Omental fat pad (tissue), 3 donors: ENCODE measurements at regions not wholly inside any gene's neighbourhood (a gene's known extent, or its start where the extent isn't known, plus 50 kb on each side); places are given as distances from the start of the nearest gene placed in this dataset.

Experiments used
- ATAC-seq: fragments of 150-250 bp; one replicate; pipeline ENCODE4 v1.9.1; 2016; ENCODE audit warnings: mild to moderate bottlenecking, moderate library complexity; ENCODE audit not compliant: low FRiP score
- DNase-seq: peaks from one replicate; pipeline ENCODE4 v3.0.0-alpha.2; 2019; ENCODE audit warnings: low spot score
- CTCF ChIP-seq, 3 donors: fragments of 450-650 bp; IDR thresholded peaks; one replicate each; pipeline ENCODE4 v1.5.1; 2016 to 2017; ENCODE audit warnings: antibody characterized with exemption in 3 of 3, mild to moderate bottlenecking in 3 of 3, moderate library complexity in 2 of 3

- ATAC-seq = no peak
These were observed 99.2 kb downstream of the C12orf50 start for GRCh38 chr12:87930033-87930432.

GRCh38 chr12:87929346-87929745 lies 99.9 kb downstream of the C12orf50 start:
- no peak for ATAC-seq

More at GRCh38 chr12:87930033-87930432, 99.2 kb downstream of the C12orf50 start:
- TF ChIP-seq CTCF (IDR thresholded peaks at IDR 0.05) = no peak
- DNase-seq = no peak

GRCh38 chr12:87928031-87928430 lies 101.2 kb downstream of the C12orf50 start:
- no peak for TF ChIP-seq CTCF (IDR thresholded peaks at IDR 0.05)
- DNase-seq (no peak), ATAC-seq (no peak)

More at GRCh38 chr12:87929346-87929745, 99.9 kb downstream of the C12orf50 start:
- DNase-seq = no peak
- no peak for TF ChIP-seq CTCF (IDR thresholded peaks at IDR 0.05)

DNA sequence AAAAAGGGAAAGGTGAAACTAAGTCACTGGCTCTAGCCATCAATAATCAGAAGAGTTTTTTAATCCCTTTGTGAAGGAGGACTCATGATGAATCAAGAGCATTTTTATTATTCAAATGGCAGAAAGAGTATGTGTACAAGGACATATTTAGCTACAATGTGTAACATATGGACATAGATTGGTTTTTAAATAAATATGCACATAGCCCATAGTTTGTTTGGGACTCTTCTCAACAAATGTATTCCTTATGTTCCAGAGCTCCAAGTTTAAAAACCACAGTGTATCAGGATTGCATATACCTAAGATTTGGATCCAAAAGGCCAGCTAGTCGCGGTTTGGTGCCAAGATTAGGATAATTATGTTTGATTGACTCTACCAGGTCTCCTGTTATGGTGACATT lies 104.2 kb downstream of the C12orf50 start:
- ATAC-seq (no peak), DNase-seq (no peak)
- TF ChIP-seq CTCF (IDR thresholded peaks at IDR 0.05) = no peak

DNA sequence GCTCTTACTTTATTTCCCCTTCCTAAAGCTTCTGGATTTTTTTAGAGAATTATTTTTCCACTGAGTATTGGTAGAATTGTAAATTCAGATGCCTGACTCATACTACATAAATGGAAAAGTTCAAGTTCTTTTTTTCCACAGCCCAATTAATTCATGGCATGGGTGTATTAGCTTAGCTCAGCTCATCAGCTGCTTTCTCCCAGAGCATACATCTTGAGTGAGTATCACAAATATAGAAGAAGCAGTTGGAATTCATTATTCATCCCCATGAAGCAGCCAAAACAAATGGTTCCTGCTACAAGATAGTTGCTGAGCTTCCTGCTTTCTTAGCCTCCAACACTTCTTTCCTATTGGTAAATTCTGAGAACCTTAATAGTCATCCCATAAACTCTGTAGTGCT lies 105.1 kb downstream of the C12orf50 start:
- no peak for ATAC-seq
- DNase-seq = no peak
- TF ChIP-seq CTCF (IDR thresholded peaks at IDR 0.05) = no peak

GRCh38 chr12:87923361-87923760 lies 105.8 kb downstream of the C12orf50 start:
- ATAC-seq = no peak
- no peak for TF ChIP-seq CTCF (IDR thresholded peaks at IDR 0.05)
- DNase-seq = no peak

DNA sequence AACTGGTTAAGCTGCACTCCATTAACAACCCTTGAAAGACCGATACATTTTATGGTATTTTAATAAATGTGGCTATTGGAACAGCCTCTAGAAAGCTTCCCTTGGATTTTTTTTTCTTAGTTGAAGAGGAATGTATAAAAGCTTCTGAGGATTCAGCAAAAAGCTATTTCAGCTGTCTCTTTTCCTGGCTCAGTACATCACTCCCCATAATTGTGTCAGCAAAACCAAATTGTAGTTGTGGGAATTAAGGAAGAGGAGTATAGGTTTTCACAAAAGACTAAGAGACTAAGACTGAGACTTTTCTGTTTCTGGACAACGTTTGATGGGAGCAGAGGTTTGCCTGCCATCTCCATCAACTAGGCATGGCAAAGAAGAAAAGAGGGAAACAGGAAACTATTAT lies 106.5 kb downstream of the C12orf50 start:
- DNase-seq (no peak), ATAC-seq (no peak)
- no peak for TF ChIP-seq CTCF (IDR thresholded peaks at IDR 0.05)
